Inferior parietal cortex (tissue), 1 donor: ENCODE measurements at regions not wholly inside any gene's neighbourhood (a gene's known extent, or its start where the extent isn't known, plus 50 kb on each side); places are given as distances from the start of the nearest gene placed in this dataset.
A peak's percentile ranks its signal among the peaks of the same experiment; 100 is the strongest.

Source experiments
- DNase-seq: peaks from one replicate; pipeline ENCODE4 v3.0.0-alpha.2; 2016; ENCODE audit errors: extremely low spot score

DNA sequence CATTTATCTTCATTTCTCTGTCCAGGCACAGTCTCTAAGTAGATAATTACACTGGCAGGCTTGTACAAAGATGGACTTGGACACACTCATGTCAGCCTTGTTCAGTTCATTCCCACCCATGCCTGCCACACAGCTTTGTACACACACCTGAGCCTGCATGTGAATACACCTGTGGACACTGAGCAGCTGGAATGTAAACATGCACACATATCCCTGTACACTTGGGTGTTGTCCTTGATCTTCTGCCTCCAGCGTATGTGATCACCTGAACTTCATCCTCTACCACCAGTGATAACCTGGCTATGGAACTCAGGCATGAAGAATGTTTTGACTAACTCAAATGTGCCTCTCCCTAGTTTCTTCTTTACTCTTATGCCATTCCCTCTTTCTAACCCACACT lies 190.6 kb downstream of the DHX35 start:
- no peak for DNase-seq

- DNase-seq, result no peak
Observed at GRCh38 chr20:39152126-39152525, 190.0 kb downstream of the DHX35 start.

GRCh38 chr20:39150501-39150900 lies 188.4 kb downstream of the DHX35 start:
- DNase-seq, result no peak

GRCh38 chr20:39146394-39146793 lies 184.2 kb downstream of the DHX35 start:
- DNase-seq, result no peak

DNA sequence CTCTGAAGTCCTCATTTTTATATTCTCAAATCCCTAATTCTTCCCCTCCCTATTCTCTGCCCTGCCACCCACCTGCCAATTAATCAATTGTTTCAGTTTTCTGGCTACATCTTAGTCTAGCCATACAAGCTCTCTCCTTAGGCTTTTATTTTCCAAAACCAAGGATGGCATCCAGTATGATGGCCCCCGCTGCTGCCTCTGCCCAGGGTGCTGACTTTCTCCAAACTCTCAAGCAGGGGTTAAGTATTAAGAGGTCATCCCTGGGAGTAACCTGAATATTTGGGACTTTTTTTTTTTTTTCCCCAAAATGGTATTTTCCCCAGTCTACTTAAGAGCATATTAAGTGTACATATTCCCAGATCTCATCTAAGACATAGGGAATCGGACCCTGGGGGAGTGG lies 183.8 kb downstream of the DHX35 start:
- DNase-seq, result no peak

DNA sequence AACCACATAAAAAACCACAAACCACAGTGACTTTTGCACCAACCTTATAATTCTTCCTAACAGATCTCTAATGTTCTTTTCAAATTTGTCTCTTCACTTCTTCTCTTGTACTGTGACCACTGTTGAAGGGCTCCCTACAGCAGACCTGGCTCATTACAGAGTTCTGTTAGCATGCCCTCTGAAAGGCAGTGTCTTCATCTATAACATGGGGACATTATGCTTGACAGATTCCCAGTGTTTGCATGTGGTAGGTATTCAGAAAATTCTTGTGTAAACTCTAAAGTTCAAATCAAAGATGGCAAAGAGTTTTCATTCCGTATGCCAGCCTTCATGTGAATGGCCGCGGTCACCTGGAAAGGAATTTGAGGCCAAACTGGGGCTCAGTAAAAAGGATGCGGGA lies 182.6 kb downstream of the DHX35 start:
- DNase-seq, result no peak

DNA sequence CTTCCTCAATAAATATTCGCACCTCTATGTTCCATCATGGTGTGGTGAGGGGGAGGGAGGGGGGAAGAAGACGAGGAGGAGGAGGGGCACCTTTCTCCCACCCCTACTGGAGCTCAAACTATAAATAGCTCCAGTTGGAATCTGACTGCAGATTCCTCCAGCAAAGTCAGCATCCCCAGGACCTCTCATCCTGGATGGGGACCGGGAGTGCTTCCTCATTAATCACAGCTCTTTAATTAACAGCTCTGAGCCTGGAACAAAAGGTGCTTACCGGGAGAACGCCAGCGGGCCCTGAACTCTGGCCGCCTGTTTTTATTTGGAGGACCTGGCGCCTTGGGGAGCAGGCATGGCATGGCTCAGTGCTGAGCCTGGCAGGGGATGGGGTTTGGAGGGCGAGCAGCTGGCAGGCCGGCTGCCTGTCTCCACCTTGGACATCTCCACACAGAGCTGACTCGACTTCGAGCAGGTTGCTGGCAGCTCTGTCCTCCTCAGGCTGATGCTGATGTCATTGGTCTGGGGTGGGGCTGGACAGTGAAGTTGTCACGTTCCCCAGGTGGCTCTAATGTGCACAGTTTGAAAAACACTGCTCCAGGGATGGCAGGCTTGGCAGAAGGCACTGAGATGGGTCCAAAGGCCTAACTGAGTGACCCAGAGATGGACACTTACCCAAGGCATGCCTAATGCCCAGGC lies 180.4 kb downstream of the DHX35 start:
- DNase-seq, result no peak

GRCh38 chr20:39137299-39137698 lies 175.2 kb downstream of the DHX35 start:
- DNase-seq, result no peak

GRCh38 chr20:39136798-39137197 lies 174.7 kb downstream of the DHX35 start:
- DNase-seq, result no peak

- DNase-seq, result no peak
Observed at GRCh38 chr20:39135885-39136544, 173.9 kb downstream of the DHX35 start.

GRCh38 chr20:39133201-39133600 lies 171.1 kb downstream of the DHX35 start:
- DNase-seq, result no peak

GRCh38 chr20:39132511-39132910 lies 170.4 kb downstream of the DHX35 start:
- no peak for DNase-seq

DNA sequence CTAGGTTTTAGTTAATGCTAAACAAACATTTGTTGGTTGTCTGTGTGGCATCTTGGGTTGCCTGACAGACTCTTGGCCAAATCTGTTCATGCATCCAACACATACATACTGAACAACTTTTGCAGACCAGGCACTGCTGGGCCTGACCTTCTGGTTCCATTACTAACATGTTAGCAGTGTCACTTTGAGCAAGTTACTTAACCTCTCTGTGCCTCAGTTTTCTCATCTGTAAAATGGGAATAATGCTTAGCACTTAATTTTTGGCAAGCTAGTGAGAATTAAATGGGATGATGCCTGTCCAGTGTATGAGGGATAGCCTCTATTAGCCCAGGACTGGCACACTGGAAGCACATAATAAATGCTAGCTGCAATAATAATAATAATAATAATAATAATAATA lies 169.9 kb downstream of the DHX35 start:
- no peak for DNase-seq

DNA sequence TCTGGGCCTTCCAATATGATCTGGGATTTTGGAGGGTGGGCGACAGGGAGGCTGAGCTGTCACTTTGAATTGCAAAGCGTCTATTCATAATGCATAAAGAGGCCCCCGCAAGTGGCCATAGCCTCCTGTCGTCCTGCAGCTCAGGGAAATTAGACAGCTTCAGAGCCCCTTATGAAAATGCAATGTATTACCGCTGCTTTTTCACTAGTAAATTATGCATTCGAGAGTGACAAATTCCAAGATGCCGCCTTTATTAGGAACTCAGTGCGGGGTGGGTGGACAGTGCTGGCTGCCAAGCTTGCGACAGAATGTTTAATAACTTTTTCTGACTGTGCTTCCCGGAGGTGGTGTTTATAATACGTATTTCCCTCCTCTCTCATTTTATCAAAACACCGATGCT lies 168.5 kb downstream of the DHX35 start:
- no peak for DNase-seq

GRCh38 chr20:39129523-39129922 lies 167.4 kb downstream of the DHX35 start:
- DNase-seq, result no peak

DNA sequence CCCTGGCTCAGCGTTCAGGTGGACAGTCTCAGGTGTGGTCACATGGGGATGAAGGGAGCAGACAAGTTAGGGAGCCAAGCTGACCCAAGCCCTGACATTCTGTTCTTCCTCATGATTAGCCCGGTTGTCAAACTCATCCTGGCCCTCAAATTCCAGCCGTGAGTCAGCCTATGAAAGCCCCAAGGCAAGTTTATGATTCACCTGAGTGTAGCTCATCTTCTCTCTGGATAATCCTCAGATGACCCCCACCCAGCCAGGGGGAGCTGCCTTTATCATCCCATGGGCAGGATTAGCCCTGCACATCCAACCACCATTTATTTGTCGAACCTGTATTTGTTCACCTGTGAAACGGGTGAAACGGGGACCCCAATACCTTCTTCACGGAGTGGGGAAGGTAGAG lies 161.9 kb downstream of the DHX35 start:
- no peak for DNase-seq

DNA sequence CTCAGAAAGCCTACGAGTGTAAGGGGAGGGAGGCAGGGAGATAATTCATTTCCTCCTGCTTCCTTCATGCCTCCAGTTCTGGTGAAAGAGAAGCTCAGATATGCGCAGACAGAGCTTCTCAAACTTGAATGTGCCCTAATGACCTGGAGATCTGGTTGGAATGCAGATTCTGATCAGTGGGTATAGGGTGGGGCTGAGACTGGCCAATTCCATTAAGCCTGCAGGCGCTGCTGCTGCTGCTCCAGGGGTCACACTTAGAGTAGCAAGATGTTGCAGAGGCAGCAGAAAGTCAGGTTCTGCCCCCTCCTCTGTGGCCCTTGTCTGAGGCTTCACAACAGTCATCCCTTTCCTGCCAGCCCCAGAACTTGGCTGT lies 161.0 kb downstream of the DHX35 start:
- no peak for DNase-seq

DNA sequence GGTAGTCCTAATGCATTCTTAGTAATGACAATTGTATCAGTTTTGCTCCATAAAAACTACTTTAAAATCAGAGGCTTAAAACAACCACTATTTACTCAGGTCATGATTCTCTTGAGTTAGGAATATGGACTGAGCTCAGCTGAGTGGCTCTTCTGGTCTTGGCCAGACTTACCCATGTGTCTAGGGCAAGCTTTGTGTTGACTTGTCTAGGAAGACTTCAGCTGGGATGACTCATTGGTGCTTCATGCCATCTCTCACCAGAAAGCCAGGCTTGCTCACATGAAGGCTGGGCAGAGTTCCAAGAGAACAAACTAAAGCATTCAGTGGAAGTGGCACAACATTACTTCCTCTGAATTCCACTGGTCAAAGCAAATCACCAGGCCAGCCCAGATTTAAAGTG lies 155.3 kb downstream of the DHX35 start:
- DNase-seq, result no peak

DNA sequence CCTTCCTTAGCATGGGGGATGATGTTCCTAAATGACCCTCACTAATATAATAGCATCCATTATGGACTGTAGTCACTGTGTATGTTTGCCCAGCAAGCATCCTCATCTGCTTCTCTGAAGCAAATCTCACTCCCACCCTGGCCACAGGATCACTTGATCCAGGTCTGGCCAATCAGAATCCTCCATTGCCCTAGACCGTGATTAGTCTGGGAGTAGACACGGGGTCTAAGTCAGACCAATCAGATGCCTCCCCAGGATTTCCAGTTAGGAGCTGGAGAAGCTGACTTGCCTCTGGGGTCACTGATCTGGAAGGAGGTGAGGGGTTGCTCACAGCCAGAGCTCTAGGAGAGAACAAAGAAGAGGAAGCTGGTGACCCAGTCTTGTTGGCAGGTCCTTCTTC lies 153.9 kb downstream of the DHX35 start:
- DNase-seq, result no peak

- peak; percentile 40 for DNase-seq
Observed at GRCh38 chr20:39112178-39112743, 150.1 kb downstream of the DHX35 start.

GRCh38 chr20:39111359-39112177 lies 149.4 kb downstream of the DHX35 start:
- DNase-seq, result no peak

- no peak for DNase-seq
Observed at GRCh38 chr20:39110819-39111136, 148.6 kb downstream of the DHX35 start.
